HG02588 (cell line): ENCODE measurements at regions not wholly inside any gene's neighbourhood (a gene's known extent, or its start where the extent isn't known, plus 50 kb on each side); places are given as distances from the start of the nearest gene placed in this dataset.

ENCODE experiments used
- ATAC-seq: cut with Tn5 transposase; IDR thresholded peaks from one replicate; pipeline ENCODE4 v1.9.1; 2021; ENCODE audit warnings: mild to moderate bottlenecking, moderate library complexity; ENCODE audit not compliant: unreplicated experiment

GRCh38 chr9:88784960-88785359, 206.3 kb upstream of the S1PR3 start:
- ATAC-seq, result no peak

DNA sequence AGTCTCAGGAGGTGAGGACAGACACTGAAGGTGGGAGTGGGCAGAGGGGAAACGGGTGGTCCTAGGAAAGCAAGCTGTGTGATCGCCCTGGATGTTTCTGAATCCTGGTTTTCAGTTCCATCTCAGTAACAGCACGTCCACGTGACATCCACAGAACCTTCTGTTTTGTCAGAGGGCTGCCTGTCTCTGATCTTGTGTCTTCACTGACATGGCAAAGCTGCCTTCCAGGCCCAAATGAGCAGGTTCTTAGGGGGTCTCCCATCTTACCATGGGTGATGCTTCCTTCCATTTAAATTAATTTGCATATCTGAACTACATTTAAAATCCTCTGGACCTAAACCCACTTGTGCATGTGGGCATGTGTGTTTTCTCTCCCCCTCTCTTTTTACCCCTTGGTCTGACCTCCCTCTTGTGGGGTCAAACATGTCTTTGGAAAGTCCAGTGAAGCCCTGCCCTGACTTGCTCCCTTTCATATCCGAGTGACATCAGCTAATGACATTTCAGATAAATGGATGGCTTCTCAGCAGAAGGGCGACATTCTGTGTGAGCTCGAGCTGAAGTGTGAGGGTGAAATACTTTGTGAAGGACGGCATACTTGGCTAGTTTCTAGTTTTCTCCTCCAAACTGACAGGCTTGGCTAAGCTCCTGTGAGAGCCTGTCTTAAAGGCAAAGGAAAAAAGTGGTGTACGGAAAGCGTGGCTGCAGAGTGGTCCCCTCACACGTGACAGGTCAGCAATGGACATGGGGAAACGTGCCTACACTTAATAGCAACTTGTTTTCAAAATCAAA, 204.8 kb upstream of the S1PR3 start:
- ATAC-seq, result no peak

- no peak for ATAC-seq
These were observed 201.5 kb upstream of the S1PR3 start for GRCh38 chr9:88789785-88790184.

- ATAC-seq, result no peak
These were observed 200.0 kb upstream of the S1PR3 start for GRCh38 chr9:88791105-88791805.

DNA sequence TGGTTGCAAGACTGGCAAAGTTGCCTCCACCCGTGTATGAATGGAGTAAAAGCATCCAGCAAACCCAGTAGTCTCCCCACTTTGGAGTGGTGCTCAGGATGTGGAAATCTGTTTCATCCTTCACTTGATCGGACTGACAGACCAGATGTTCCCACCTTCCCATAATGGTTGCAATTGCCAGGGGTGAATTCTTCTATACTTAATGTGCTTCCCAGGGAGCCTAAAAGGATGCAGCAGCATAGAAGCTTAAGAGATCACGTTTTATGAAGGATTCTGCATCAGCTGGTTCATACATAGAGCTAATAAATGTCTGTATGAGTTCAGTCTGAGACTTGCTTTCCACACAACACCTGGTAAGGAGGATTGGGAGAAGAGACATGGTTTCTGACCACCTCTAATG, 198.8 kb upstream of the S1PR3 start:
- ATAC-seq, result no peak

DNA sequence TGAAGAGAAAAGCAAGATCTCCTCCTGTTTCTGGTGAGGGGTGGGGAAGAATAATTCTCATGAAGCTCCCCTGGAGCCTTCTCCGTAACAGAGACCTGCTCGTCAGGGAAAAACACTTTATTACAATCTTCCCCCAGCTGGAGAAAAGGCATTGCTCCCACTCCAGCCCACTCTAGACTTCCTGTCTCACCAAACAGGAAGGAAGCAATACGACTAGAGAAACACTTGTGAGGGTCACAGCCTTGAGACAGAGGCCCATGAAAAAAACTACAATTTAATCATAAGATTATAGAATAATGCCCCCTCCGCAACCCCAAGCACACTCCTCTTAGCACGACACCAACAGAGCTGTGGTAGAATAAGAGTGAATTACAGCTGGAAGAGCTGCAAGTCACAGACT, 197.2 kb upstream of the S1PR3 start:
- no peak for ATAC-seq

- ATAC-seq, result no peak
These were observed 194.3 kb upstream of the S1PR3 start for GRCh38 chr9:88796947-88797346.

GRCh38 chr9:88798476-88798875, 192.8 kb upstream of the S1PR3 start:
- ATAC-seq, result no peak

DNA sequence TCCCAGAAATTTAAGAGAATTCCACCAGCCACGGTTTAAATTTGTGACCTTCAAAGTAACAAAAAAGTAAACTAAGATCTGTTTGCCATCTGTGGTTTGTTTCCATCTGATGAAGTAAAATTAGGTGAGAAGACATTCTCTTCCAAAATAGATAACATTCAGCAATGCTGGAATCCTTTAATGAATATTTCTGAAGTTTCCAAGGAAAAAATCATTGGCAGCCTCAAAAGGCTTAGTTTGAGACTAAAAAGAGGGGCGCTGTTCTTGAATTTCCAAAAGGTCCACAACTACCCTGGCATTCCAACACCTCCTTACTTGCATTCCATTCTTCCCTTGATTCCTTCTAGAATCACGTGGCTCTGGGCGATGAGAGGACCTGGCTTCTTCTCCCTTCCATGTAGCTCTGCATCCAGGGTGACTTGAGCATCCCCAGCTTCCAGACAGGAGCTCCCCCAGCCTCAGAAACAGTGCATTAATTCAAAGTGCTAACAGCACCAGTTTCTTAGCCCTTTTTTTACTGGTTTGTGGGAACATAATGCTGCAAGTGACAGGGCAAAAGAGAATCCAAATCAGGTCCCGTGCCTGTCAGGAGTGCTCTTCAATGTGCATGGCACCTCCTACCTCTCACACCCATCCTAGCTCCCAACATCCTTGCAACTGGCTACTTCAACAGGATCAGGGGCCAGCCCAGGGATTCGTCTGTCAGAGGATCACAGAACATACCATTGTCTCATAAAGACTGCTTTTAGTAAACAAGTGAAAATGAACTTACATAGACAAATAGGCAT, 191.5 kb upstream of the S1PR3 start:
- ATAC-seq, result no peak

GRCh38 chr9:88800329-88800682, 191.0 kb upstream of the S1PR3 start:
- no peak for ATAC-seq

- no peak for ATAC-seq
These were observed 190.0 kb upstream of the S1PR3 start for GRCh38 chr9:88801214-88801796.

- no peak for ATAC-seq
These were observed 188.7 kb upstream of the S1PR3 start for GRCh38 chr9:88802533-88802932.

DNA sequence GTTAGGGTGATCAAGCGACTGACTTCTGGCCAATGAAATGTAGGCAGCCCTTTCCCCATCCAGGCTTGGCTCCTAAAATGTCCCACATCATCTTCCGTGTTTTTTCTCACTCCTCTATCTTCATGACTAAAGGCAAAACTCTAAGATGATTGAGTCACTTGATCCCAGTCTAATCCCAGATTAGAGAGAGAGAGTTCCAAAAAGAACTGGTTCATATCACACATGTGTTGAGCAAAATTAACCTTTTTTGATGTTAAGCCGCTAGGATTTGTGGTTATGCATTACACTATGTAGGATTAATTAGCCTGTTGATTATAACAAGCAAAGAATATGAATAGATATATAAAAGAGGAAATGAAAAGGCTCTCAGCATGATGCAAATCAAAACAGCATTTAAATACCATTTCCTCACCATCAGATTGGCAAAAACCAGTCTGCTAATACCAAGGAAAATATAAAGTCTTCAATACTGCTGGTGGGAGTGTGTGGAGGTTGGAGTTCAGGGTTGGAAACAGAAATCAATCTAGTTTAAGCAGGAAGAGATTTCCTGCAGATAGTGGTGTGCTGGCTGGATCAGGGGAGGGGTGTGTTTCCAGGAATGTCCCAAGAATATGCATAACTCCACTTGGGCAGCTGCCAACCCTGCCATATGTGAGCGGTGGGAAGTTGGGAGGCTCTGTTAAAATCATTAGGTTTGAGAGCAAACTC, 187.6 kb upstream of the S1PR3 start:
- no peak for ATAC-seq

DNA sequence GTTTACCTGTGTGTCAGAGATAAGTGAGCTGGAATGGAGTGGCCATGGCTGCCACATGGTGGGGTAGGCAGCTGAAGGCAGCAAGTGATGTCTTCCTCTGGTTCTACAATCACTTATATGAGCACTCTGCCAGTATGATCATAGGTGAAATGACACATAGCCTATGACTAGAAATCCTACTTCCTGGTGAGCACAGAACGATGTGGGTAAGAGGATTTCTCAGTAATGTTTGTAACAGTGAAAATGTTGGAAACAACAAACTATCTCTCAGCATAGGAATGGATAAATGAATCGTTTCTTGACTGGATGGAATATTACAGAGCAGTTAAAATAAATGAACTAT, 187.0 kb upstream of the S1PR3 start:
- no peak for ATAC-seq

DNA sequence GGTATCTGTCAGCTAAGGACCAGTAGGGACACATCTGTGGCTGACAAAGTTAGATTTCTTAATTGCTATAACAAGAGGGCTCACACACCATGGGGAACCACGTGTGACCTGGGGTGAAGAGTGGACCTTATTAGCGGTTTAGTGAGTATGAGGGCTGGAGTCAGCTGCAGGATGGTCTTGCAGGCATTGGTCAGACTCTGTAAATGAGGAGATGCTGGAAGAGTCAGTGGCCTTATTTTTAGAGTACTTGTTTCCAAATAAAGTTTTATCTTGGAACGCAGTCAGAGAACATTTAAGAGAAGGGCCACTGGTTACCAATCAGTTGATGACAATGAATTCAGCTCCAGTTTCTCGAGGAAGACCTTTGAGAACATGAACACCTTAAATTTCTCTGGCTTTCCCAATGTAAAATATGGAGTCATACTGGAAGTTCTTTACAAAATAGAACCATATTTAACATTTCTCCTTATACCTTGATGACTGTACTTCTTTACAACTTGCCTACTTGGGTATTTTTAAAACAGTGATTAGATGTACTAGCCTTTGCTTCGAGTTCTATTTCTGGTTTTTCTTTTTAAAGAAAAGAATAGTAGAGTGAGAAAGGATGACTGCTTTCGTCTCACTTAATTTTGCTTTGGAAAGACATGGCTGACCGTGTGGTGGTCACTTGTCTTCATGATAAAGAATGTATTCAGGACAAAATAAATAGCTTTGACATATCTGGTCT, 185.9 kb upstream of the S1PR3 start:
- ATAC-seq, result no peak

DNA sequence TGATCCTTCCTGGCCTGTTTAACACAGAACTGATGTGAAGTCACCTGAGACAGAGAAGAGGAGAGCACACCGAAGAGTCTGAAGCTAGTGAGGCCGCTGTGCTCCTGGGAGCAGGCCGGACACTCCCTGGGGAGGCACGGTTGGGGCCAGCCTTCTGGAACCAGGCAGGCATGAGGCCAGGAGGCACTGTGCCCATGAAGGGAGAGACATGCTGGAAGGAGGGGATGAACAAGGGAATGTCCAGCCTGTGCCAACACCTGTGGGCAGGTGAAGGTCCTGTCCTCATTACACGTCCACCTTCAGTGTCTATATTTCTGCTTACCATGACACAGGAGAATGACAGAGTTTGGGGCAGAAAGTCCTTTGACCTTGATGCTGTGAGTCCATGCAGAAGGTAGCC, 183.8 kb upstream of the S1PR3 start:
- ATAC-seq, result no peak

- ATAC-seq, result no peak
These were observed 183.1 kb upstream of the S1PR3 start for GRCh38 chr9:88808019-88808656.

DNA sequence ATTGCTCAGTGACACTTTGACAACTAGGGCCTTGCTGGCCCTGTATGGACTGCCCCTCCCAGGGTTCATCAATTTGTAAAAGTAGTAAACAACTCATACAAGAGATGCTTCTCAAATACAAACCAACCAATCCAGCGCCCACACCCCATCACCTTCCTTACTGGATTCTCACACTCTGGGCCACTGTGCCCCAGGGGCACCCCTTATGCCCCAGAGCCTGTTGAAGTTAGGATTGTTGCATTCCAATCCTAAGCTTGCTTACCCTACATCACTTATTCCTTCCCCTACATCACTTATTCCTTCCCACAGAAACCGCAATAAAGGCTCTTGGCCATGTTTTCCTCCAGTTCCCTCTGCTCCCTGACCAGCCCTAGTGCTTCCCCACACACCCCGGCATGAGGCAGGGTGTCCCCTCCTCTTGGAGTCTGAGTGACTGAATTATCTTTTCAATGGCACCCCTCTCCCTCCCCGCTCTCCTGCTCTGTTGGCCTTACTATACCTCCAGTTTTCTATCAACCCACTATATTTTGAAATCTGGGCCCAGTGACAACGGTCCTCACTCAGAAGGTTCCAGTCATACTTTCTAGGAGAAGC, 182.4 kb upstream of the S1PR3 start:
- ATAC-seq, result no peak

DNA sequence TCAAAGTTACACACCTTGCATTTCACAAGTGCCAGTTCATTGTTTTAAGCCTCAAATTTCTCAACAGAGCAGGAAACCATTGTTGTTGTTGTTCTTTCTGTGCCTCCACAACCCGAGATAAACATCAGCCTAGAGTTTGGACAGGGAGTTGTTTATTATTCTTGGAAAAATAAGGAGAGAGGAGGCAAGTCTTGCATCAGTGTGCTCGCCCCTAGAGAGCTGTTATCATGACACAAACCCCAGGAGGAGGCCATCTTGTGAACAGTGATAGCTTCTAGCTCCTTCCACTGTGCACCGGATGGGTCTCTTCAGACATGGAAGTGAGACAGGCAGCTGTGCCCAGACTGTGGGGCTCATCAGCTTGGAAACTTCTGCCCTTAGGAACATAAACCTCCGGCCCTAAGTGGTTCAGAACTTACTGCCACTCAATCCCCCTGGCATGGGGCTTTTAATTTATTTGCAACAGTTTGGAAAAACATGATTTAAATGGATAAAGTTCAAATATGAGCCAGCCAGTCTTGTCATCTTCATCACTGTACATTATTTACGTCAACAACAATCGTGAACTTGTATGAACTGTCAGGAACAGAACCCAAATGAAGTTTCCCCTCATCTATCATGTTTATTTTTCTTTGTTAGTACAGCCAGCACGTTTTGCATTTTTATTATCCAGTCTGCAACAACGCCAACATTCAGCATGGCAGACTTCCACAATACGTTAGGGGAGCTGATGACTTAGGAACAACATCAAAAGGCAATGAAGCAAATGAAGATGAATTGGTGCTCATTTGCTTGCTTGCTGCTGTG, 181.7 kb upstream of the S1PR3 start:
- no peak for ATAC-seq
